SHP77 (cell line): ENCODE measurements at regions not wholly inside any gene's neighbourhood (a gene's known extent, or its start where the extent isn't known, plus 50 kb on each side); places are given as distances from the start of the nearest gene placed in this dataset.

ENCODE experiments used
- DNase-seq, 2 experiments: peaks; one replicate each; lab custom pipeline; 2025; lab: John Stamatoyannopoulos, UW

DNA sequence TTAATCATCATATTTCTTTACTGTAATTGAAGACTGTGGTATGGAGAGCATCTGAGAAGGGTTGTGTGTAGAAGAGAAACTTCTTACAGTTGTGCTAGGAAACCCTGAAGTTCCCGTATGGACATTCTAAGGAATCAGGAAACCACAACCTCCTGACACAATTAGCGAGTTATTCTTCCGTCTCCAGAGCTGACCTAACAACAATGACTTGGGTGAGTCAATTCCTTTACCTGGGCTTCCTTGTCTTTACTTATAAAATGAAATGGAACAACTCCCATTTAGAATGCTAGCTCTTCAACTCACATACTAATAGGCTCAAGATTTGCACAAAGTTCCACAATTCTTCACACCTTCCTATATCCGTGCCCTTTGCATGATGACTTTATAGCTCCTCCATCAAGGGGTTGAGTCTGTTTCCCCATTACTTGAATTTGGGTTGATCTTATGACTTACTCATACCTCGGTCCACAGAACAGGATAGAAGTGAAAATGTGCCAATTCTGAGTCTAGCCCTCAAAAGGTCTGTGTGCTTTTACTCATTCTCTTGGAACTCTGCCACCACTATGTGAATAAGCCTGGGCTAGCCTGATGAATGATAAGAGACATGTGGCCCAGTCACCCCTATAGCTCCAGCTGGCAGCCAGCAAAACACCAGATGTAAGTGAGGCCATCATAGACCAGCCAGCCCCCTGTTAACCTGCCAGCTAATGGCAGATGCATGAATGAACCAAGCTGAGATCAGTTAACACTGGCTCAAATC is 459.4 kb downstream of the ETNK1 start:
- DNase-seq, result peak; percentile 66 to 83

DNA sequence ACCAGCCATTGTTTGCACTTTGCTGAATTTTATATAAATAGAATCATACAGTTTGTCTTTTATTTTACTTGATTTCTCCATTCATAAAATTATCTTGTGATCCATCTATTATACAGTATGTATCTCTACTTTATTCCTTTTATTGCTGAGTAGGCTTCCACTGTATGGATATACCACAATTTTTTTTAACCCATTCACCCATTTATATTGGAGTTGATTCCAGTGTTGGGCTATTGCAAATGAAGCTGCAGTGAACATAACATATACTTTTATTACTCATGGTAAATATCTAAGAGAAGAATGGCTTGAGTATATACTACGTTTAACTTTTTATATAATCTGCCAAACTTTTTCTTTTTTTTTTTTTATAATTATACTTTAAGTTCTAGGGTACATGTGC is 463.6 kb downstream of the ETNK1 start:
- no peak for DNase-seq

DNA sequence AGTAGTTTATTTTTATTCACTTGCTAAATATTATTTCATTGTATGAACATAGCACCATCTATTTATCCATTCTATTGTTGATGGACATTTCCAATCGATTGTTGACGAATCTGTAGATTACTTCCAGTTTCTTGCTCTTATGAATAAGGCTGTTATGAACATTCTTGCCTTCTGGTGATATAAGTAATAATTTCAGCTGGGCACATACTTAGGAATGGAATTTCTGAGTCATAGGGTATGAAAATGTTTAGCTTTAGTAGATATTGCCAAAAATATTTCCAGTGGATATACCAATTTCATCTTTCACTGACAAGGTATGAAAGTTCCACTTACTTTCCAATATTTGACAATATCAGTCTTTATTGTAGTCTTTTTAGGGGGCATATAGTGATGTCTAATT is 468.5 kb downstream of the ETNK1 start:
- DNase-seq, result no peak

DNA sequence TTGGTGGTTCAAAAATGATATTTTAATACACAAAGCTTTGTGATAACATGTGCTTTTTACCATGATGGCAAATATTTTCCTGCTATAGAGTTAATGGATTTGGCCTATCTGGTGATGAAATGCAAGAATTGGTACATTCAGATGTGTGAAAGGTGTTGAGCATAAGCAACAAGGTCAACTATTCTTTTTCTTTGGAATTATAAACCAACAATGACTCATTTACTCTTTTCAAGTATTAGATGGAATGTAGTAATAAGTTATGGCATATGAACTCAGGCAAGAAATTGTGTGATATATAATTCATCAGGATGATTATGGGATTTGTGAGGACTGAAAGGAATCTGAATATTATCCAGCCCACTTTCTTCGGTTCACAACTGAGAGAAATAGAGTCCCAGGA is 471.4 kb downstream of the ETNK1 start:
- DNase-seq, result no peak

DNA sequence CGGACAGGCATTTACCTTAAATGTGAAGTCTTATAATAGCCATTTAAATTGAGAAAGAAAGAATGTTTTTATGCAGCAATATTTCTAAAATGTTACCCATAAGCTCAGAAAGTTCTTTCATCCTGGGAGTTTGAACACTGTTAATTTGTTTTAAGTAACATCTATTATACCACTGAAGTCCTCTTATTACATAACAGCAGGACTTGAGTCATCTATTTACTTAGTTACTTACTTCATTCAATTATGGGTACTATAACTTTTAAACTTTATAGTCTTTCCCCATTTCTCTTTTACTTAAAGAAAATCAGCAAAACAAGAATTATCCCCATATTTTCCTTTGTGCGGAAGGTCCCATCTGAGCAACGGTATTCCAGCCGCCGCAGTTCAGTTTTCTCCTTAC is 473.1 kb downstream of the ETNK1 start:
- no peak for DNase-seq

DNA sequence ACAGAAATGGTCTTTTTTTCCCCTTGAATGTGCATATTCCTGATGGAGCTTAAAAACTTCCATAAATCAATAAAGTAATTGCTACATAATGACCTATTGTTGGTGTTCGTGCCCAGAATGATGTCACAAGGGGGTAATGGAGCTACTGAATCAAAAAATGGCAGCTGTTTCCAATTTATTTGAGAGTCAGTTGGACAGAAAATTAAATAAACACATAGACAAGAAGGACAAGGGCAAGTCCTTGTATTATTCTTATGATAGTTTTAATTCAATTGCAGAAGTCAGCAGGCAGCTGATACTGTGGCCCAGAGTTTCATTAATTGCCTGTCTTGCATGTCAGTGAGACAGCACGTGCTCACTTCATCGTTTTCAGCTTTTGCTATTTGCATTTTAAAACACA is 473.5 kb downstream of the ETNK1 start:
- peak; percentile 21 to 27 for DNase-seq

DNA sequence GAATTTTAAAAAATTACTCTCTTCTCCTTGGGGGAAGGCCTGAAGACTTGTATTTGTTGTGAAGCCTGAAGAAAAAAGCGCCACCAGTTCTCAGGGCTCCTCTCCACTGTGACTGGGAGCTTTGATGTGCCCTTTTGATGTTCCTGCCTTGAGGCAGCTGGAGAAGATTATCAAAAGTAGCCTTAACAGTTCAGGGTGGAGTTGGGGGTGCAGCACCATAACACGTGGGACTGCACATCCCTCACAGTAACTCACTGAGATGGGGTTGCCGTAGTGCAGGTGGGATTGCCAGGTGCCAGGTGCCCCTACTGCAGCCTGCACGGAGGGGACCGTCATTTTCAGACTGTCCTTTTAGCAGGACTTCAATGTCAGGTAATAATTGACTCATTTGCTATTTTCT is 474.1 kb downstream of the ETNK1 start:
- DNase-seq, result no peak

DNA sequence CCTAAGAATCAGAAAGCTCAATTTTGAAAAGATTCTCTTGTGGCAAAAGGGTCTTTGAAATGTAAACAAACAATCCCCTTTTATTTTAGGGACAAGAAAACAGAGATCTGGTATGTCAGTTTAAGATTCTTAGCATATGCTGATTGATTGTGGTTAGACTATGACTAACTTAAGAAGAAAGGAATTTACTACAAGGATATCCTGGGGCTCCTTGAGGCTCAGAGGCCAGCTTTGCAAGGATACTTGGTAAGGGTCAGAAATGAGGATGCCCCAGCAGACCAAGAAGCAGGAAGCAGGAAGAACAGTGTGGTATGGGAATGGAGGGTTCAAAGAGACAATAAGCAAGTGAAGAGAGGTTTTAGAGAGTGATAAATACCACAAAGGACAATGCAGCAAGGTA is 474.6 kb downstream of the ETNK1 start:
- DNase-seq, result no peak

DNA sequence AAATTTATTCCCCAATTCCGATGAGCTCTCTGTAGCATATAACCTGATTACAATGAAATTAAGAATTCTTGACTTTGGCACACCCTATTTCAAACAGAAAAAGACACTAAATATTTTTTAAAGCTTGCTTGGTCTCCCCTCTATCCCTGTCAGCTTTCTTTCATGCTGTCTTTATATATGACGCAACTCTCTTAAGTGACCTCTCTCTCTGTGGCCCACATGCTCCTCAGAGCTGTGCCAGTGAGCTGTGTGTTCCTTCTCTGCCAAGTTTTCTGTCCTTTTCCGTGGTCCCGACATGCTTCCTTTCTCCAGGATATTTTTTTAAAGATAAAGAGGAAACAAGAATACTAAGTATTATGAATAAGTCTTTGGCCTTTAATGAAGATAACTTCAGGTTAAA is 484.0 kb downstream of the ETNK1 start:
- DNase-seq, result no peak

DNA sequence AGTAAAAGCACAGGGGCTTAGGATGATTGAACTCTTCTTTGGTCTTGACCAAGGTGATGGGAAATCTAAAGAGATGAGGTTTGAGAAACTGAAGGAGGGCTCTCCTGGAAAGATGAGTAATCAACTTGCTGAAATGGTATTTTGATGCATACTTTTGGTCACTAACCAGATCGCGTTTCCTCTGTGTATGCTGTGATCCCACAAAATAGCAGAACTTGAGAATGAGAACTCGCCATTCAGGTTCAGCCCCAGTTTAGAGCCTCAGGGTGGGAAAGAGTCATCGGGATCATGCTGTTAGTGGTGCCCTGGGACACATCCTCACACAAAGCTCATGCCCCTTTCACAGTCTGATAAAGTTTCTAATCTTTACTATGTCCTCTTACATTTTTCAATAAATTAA is 488.8 kb downstream of the ETNK1 start:
- no peak for DNase-seq

DNA sequence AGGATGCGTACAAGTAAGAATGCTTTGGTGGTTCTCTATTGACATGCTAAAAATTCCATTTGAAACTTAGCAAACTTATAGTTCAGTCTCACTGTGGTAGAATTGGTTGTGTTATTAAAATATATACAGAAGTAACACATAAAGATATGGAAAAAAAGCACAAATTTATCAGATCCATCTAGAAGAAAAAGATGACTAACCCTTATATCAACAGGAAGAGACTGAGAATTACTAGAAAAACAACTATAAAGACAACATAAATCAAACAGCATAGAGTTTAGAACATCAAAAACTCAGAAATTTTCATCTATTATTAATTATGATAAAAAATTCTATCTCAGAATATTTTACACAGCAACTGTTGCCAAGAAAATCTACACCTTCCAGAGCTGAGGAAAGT is 491.0 kb downstream of the ETNK1 start:
- DNase-seq, result no peak

DNA sequence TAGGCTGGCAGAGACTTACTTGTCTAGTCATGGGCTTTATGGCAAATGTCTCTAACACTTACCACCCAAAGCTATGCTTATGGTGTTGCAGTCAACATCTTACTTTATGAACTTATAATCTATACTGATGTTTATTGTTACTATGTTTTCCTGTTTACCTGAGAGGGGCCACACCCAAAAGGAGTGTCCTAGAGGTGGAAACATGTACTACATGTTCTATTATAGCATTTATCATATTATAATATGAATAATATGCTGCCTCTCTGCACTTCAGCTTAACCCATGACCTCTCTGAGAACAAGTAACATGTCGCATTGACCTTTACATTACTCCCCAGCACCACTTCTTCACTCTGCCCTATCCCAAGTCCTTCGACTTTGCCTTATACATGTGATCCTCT is 501.8 kb downstream of the ETNK1 start:
- no peak for DNase-seq

DNA sequence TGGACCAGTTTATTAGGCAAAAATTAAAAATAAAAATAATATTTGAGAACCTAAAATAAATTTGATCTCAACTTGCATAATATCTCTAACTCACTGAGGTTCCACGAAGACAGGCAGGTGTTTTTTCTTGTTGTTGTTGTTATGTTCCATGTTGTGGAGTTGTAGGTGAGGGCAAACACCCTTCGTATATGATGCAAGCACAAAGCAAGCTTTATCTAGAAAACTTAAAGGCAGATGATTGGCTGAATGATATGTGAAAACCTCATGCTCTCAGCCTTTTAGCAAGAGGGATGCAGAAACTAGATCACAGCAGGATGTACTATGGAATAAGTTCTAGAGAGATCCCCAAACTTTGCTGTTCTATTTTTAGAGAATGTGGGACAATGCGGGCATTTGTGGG is 502.7 kb downstream of the ETNK1 start:
- DNase-seq, result no peak

DNA sequence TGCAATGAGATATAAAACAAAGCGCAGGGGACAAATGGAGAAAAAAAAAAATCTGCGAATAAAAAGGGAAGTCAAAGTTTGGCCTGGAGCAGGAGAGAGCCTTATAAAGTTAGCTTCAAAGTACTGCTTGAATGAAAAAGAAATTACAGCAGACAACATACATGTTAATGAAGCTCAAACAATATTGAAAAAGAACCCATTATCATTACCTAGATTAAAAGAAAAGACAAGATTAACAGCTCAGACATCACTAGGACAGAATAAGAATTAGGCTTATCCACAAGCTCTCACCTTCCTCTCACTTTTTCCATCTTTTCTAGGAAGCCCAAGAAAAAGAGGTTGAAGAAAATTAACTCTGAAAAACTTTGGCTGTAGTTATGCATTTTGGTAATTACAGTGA is 503.5 kb downstream of the ETNK1 start:
- DNase-seq, result no peak

DNA sequence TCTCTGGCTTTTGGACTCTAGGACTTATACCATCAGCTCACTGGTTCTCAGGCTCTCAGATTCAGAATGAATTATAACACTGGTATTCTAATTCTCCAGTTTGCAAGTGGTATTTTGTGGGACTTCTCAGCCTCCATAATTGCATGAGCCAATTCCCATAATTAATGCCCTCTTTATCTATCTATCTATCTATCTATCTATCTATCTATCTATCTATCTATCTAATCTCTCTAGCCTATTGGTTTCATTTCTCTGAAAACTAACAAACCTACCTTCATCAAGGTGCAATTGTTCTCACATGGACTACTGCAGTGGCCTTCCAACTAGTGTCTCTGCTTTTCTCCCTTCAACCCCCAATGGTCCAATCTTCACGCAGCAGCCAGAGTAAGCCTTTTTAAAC is 507.4 kb downstream of the ETNK1 start:
- DNase-seq, result no peak

DNA sequence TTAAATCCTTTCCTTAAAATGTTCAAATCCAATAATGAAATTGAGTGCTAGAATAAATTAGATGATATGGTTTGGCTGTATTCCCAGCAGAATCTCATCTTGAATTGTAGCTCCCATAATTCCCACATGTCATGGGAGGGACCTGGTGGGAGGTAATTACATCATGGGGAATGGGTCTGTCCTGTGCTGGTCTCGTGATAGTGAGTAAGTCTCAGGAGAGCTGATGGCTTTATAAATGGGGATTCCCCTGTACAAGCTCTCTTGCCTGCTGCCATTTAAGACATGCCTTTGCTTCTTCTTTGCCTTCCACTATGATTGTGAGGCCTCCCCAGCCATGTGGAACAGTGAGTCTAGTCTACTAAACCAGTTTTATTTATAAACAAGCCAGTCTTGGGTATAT is 508.5 kb downstream of the ETNK1 start:
- DNase-seq, result no peak

DNA sequence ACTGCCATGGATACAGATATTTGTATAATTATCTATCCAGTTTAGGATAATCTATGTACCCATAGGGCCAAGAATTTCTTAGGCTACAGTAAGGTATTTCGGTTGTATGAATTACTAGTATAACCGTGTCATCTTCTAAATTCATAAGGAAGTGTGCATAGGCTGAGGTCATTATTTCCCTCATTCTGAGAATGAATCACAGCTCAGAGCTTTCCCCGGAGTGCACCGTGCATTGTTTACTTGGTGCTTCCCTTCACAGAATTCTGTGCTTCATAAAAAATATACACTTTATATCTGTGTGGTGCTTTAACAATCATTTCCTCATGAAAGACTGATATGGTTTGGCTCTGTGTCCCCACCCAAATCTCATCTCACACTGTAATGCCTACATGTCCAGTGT is 514.1 kb downstream of the ETNK1 start:
- DNase-seq, result no peak

DNA sequence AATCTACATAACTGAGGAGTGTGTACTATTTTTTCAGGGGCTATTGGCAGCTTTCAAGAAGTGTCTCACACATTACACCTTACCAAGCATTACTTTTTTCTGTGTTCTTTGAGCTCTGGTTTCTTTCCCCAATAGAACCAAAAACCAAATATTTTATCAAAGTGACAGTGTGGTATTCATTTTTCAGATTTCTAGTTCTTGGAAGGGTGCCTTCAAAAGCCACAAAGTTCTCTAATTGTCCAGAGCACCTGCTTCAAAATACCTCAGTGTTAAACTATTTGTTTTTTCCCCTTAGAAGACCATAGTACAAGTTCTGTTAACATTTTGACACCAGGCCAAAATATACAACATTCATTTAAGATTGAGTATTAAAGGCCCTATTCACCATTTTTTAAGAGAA is 515.7 kb downstream of the ETNK1 start:
- DNase-seq, result no peak

DNA sequence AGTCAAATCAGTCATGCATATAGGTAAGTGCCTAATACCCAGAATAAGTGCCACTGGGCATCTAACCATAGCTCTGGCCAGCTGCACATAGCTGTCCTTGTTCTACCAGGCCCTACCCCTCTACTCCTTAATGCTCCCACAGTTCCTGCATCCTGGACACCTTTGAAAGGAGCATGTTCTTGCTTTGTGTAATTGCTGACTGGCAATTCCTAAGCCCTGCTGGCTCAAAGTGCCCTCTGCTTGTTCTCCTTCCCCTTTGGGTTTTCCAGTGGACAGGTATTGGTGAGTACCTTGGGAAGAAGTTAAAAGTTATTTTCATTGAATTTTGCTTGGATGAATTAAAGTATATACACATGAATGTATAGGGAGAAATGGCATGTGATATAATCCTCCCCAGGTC is 516.4 kb downstream of the ETNK1 start:
- no peak for DNase-seq

DNA sequence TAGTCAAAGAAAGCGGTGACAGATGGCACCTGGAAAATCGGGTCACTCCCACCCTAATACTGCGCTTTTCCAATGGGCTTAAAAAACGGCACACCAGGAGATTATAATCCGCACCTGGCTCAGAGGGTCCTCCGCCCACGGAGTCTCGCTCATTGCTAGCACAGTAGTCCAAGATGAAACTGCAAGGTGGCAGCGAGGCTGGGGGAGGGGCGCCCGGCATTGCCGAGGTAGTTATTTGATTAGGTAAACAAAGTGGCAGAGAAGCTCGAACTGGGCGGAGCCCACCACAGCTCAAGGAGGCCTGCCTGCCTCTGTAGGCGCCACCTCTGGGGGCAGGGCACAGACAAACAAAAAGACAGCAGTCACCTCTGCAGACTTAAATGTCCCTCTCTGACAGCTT is 521.1 kb downstream of the ETNK1 start:
- DNase-seq, result peak; percentile 10 to 27

DNA sequence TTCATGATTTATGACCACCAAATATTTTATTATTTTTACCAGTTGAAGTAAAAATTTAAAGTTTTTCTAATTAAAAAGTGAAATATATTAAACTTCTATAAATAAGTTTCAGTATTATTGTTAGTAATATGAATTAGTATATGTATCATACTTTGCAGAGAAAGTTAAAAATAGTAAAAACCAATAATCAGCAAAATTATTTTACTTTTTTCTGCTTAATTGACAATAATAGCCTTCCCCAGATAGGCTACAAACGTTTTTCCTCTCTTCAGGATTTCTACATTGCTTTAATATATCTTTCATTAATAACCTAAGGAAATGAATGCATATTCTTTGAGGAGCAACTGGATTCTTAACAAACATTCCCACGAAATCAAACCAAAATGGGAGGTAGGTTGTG is 543.5 kb downstream of the ETNK1 start:
- no peak for DNase-seq

DNA sequence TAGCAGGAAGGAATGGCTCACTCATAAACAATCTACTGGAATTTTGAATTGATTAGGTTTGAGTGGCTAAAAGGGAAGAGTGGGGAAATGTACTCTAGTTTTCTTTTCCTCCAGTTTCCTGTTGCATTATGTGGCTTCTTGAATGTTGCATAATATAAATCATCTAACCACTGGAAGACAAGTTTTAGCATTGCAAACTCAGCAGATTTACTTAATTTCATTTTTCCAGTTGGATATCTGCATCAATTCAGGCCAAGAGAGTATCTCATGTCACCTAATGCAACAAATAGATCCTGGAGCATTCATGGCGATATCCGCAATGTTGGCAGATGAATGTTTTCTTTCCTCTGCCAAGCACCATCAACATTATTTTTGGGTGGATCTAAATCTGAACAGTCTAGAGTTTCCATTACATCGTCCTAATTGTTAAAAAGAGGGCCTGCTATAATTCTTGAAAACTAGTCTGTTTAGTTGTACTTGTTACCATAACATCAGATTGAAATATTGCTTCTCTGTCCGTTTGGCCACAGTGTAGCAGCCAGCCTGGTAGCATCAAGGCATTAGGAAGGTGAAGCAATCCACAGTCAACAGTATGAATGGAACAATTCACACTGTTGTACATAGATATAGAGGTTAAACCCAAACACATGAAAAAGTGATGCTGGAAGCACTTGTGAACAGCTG is 544.2 kb downstream of the ETNK1 start:
- DNase-seq, result no peak

DNA sequence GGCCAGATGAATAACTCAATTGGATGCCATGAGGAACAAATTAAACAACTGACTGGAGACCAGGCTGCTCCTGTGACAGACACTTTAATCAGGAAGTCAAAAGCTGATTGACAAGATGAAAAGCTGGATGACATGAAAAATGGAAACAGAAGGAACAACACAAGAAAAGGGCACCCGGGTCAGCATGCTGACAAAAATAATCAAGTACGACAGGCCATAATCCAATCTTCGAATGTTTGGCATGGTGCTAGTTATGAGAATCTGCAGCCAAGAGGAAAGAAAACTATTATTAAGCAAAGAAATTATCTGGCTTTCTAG is 544.7 kb downstream of the ETNK1 start:
- DNase-seq, result no peak

DNA sequence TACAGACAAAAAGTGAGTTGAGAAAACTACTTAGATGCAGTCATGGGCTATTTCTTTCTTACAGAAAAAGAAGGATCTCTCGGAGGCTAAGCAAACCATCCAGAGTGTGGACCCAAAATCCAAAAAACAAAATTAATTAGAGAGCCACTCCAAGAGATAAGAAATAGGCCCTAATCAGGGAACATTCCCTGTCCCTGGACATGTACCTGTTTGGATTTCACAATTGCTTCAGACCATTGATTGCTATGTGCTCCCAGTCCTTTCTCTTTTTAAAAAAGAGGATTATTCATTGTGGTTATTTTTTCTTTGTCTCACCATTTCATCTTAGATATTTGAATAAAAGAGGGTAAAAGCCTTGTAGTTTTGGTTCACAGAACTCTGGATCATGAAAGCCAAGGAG is 549.9 kb downstream of the ETNK1 start:
- DNase-seq, result no peak
